Neuronal stem cell (in vitro differentiated cells): ENCODE measurements at regions not wholly inside any gene's neighbourhood (a gene's known extent, or its start where the extent isn't known, plus 50 kb on each side); places are given as distances from the start of the nearest gene placed in this dataset.

Experiments
- DNase-seq: peaks from one replicate; pipeline ENCODE4 v3.0.0-alpha.2; 2013; ENCODE audit warnings: low spot score
- H2AFZ ChIP-seq: one replicate; pipeline ENCODE4 v1.6.1; 2013; ENCODE audit warnings: mild to moderate bottlenecking, low read length, inconsistent platforms
- H2AK5ac ChIP-seq: 2 replicates; pipeline ENCODE4 v1.6.1; 2013; ENCODE audit warnings: low read depth, mild to moderate bottlenecking, inconsistent platforms, low read length, moderate library complexity, mixed read lengths
- H2BK120ac ChIP-seq: 2 replicates; pipeline ENCODE4 v1.6.1; 2013; ENCODE audit warnings: low read depth, mild to moderate bottlenecking, inconsistent platforms, low read length, moderate library complexity, mixed read lengths
- H2BK12ac ChIP-seq: one replicate; pipeline ENCODE4 v1.6.1; 2013; ENCODE audit warnings: low read length, inconsistent platforms
- H2BK15ac ChIP-seq: 2 replicates; pipeline ENCODE4 v1.6.1; 2013; ENCODE audit warnings: mild to moderate bottlenecking, low read length, inconsistent platforms, mixed read lengths
- H2BK5ac ChIP-seq: one replicate; pipeline ENCODE4 v1.6.1; 2013; ENCODE audit warnings: inconsistent platforms, mild to moderate bottlenecking, low read length, moderate library complexity
- H3K14ac ChIP-seq: one replicate; pipeline ENCODE4 v1.6.1; 2013; ENCODE audit warnings: low read length, inconsistent platforms
- H3K18ac ChIP-seq: 2 replicates; pipeline ENCODE4 v1.6.1; 2013; ENCODE audit warnings: low read length, inconsistent platforms
- H3K23ac ChIP-seq: 2 replicates; pipeline ENCODE4 v1.6.1; 2013; ENCODE audit warnings: low read depth, mild to moderate bottlenecking, mixed read lengths, low read length, inconsistent platforms; ENCODE audit not compliant: poor library complexity
- H3K27ac ChIP-seq: replicated peaks from 3 replicates; pipeline ENCODE4 v1.5.1; 2013; ENCODE audit warnings: low read length, inconsistent platforms
- H3K27me3 ChIP-seq, 3 experiments: 2 replicates each; pipeline ENCODE4 v1.6.1; 2013; ENCODE audit warnings: low read length in 3 of 3, mild to moderate bottlenecking in 2 of 3, inconsistent platforms in 1 of 3, low read depth in 1 of 3, mixed read lengths in 1 of 3, moderate library complexity in 1 of 3; ENCODE audit not compliant: control insufficient read depth in 3 of 3, insufficient read depth in 3 of 3
- H3K36me3 ChIP-seq, 2 donors: replicated peaks in 1 of 2; 2 replicates each; pipeline ENCODE4 v1.6.1; 2013; ENCODE audit warnings: low read length in 2 of 2; ENCODE audit not compliant: control insufficient read depth in 2 of 2, insufficient read depth in 2 of 2
- H3K4ac ChIP-seq: 2 replicates; pipeline ENCODE4 v1.6.1; 2013; ENCODE audit warnings: inconsistent platforms, mild to moderate bottlenecking, low read length, moderate library complexity
- H3K4me1 ChIP-seq, 2 donors: 1 replicate in 1 of 2; 2 replicates in 1 of 2; pipeline ENCODE4 v1.6.1; 2013; ENCODE audit warnings: low read length in 2 of 2, low read depth in 1 of 2; ENCODE audit not compliant: control insufficient read depth in 2 of 2, insufficient read depth in 1 of 2
- H3K4me2 ChIP-seq: one replicate; pipeline ENCODE4 v1.6.1; 2013; ENCODE audit warnings: mild to moderate bottlenecking, low read length, inconsistent platforms; ENCODE audit not compliant: insufficient read depth, poor library complexity, severe bottlenecking
- H3K4me3 ChIP-seq, 2 donors: 2 replicates each; pipeline ENCODE4 v1.5.1; 2013; ENCODE audit warnings: low read length in 2 of 2, mild to moderate bottlenecking in 2 of 2, inconsistent platforms in 1 of 2, moderate library complexity in 1 of 2
- H3K79me1 ChIP-seq: one replicate; pipeline ENCODE4 v1.6.1; 2013; ENCODE audit warnings: low read depth, mild to moderate bottlenecking, inconsistent platforms, low read length, moderate library complexity
- H3K9ac ChIP-seq: one replicate; pipeline ENCODE4 v1.6.1; 2013; ENCODE audit warnings: mild to moderate bottlenecking, low read depth, low read length, inconsistent platforms; ENCODE audit not compliant: poor library complexity
- H3K9me3 ChIP-seq, 2 donors: replicated peaks in 1 of 2; 2 replicates each; pipeline versions ENCODE3 to v1.6.1; 2013; ENCODE audit warnings: low read length in 2 of 2, mild to moderate bottlenecking in 2 of 2, inconsistent platforms in 1 of 2, low read depth in 1 of 2, mixed read lengths in 1 of 2, moderate library complexity in 1 of 2; ENCODE audit not compliant: control insufficient read depth in 2 of 2, insufficient read depth in 1 of 2
- H4K8ac ChIP-seq: one replicate; pipeline ENCODE4 v1.6.1; 2013; ENCODE audit warnings: low read depth, mild to moderate bottlenecking, inconsistent platforms, low read length, moderate library complexity
- H4K91ac ChIP-seq: one replicate; pipeline ENCODE4 v1.6.1; 2013; ENCODE audit warnings: low read length, low read depth, mild to moderate bottlenecking, inconsistent platforms; ENCODE audit not compliant: poor library complexity
- WGBS, 2 donors: extraction: QIAGEN DNeasy Blood & Tissue Kit; methylation state at CpG; one replicate each; pipeline ENCODE4 v1.1.7; 2013; ENCODE audit warnings: missing lambda C conversion rate in 2 of 2, mixed read lengths in 1 of 2; ENCODE audit not compliant: insufficient read length in 2 of 2, insufficient replicate concordance in 1 of 2; ENCODE audit errors: extremely low coverage in 2 of 2; 5-methylcytosine and 5-hydroxymethylcytosine counted together

- H3K4ac ChIP-seq, result no peak overlapping the region
- H4K91ac ChIP-seq, result no peak overlapping the region
- no peak overlapping the region for H3K14ac ChIP-seq
- no CpG with 5 or more reads among the region's 6 CpGs for WGBS, 2 donors
- peaks cover 0 to 2% of the 10 kb centered on the region in 2 donors for H3K36me3 ChIP-seq
- no peaks in the 10 kb centered on the region for H3K79me1 ChIP-seq
- no peak overlapping the region for H2BK12ac ChIP-seq
- H3K27ac ChIP-seq, result no peak overlapping the region
- H3K27me3 ChIP-seq, result peaks cover 0 to 40% (median 0%) of the 10 kb centered on the region in 3 experiments
- no peak overlapping the region for H3K4me3 ChIP-seq
- no peak overlapping the region for H3K4me2 ChIP-seq
- no peak overlapping the region for H2AK5ac ChIP-seq
- no peak overlapping the region for H2BK5ac ChIP-seq
- no peak for DNase-seq
- H3K4me1 ChIP-seq, result no peaks in the 10 kb centered on the region
- H3K9ac ChIP-seq, result no peak overlapping the region
- H2BK15ac ChIP-seq, result no peak overlapping the region
- no peak overlapping the region for H2AFZ ChIP-seq
- H3K23ac ChIP-seq, result no peak overlapping the region
- H2BK120ac ChIP-seq, result no peak overlapping the region
- peaks cover 0 to 3% of the 10 kb centered on the region in 2 donors for H3K9me3 ChIP-seq
- H4K8ac ChIP-seq, result no peak overlapping the region
- no peak overlapping the region for H3K18ac ChIP-seq
Measured at GRCh38 chr1:10852486-10852885, 56.0 kb upstream of the CASZ1 start.

- Histone ChIP-seq H3K36me3 (peaks cover 0 to 2% of the 10 kb centered on the region in 2 donors), H2BK120ac (no peak overlapping the region), H4K8ac (peak overlapping the region; percentile 93), H3K23ac (peak overlapping the region; percentile 19), H3K9me3 (peaks cover 0 to 3% of the 10 kb centered on the region in 2 donors), H3K9ac (no peak overlapping the region), H3K4ac (no peak overlapping the region), H2BK5ac (no peak overlapping the region), H3K18ac (no peak overlapping the region), H3K27me3 (peaks cover 0 to 45% (median 0%) of the 10 kb centered on the region in 3 experiments), H3K27ac (no peak overlapping the region), H2AK5ac (no peak overlapping the region), H3K79me1 (no peaks in the 10 kb centered on the region), H2BK12ac (no peak overlapping the region), H3K4me1 (no peaks in the 10 kb centered on the region), H2AFZ (no peak overlapping the region), H3K4me3 (no peak overlapping the region), H4K91ac (no peak overlapping the region), H3K14ac (no peak overlapping the region), H3K4me2 (no peak overlapping the region), H2BK15ac (no peak overlapping the region)
- WGBS, 2 donors, result no CpG with 5 or more reads among the region's 6 CpGs
- DNase-seq, result no peak
Measured at GRCh38 chr1:10852998-10853520, 56.6 kb upstream of the CASZ1 start.

- peak overlapping the region; percentile 59 for H3K4ac ChIP-seq
- H3K14ac ChIP-seq, result no peak overlapping the region
- peaks cover 0 to 2% of the 10 kb centered on the region in 2 donors for H3K36me3 ChIP-seq
- H3K27me3 ChIP-seq, result peaks cover 0 to 51% (median 0%) of the 10 kb centered on the region in 3 experiments
- no peak overlapping the region for H3K27ac ChIP-seq
- no peak overlapping the region for H4K91ac ChIP-seq
- peaks cover 0 to 3% of the 10 kb centered on the region in 2 donors for H3K9me3 ChIP-seq
- H2BK15ac ChIP-seq, result no peak overlapping the region
- H2BK12ac ChIP-seq, result no peak overlapping the region
- no peaks in the 10 kb centered on the region for H3K4me1 ChIP-seq
- no peak overlapping the region for H2BK5ac ChIP-seq
- DNase-seq, result no peak
- H3K9ac ChIP-seq, result peak overlapping the region; percentile 55
- H2AK5ac ChIP-seq, result no peak overlapping the region
- no peak overlapping the region for H2AFZ ChIP-seq
- no peak overlapping the region for H3K4me2 ChIP-seq
- no peak overlapping the region for H3K18ac ChIP-seq
- no peak overlapping the region for H4K8ac ChIP-seq
- H3K4me3 ChIP-seq, result no peak overlapping the region
- peak overlapping the region; percentile 19 for H3K23ac ChIP-seq
- no peaks in the 10 kb centered on the region for H3K79me1 ChIP-seq
- WGBS, 2 donors, result 100% methylated on average over 1 of the region's 2 CpGs; no CpG with 5 or more reads in 1 of the 2 donors
- no peak overlapping the region for H2BK120ac ChIP-seq
Measured at GRCh38 chr1:10853701-10854100, 57.3 kb upstream of the CASZ1 start.

GRCh38 chr1:10854856-10855459 is 58.5 kb upstream of the CASZ1 start:
- Histone ChIP-seq H3K27ac (no peak overlapping the region), H2BK5ac (no peak overlapping the region), H2BK12ac (no peak overlapping the region), H3K4me3 (no peak overlapping the region), H3K18ac (no peak overlapping the region), H3K4ac (no peak overlapping the region), H3K9ac (no peak overlapping the region), H3K23ac (no peak overlapping the region), H3K9me3 (peaks cover 0 to 3% of the 10 kb centered on the region in 2 donors), H2AFZ (no peak overlapping the region), H3K36me3 (peaks cover 0 to 2% of the 10 kb centered on the region in 2 donors), H2AK5ac (no peak overlapping the region), H3K27me3 (peaks cover 0 to 45% (median 0%) of the 10 kb centered on the region in 3 experiments), H3K79me1 (no peaks in the 10 kb centered on the region), H2BK15ac (no peak overlapping the region), H2BK120ac (no peak overlapping the region), H3K14ac (no peak overlapping the region), H4K8ac (no peak overlapping the region), H3K4me2 (no peak overlapping the region), H3K4me1 (no peaks in the 10 kb centered on the region), H4K91ac (no peak overlapping the region)
- no peak for DNase-seq
- WGBS, 2 donors, result 100% methylated on average over 1 to 2 of the region's 10 CpGs
